Suprapubic skin (tissue), 4 donors: ENCODE measurements at regions not wholly inside any gene's neighbourhood (a gene's known extent, or its start where the extent isn't known, plus 50 kb on each side); places are given as distances from the start of the nearest gene placed in this dataset.

Experiments
- POLR2A ChIP-seq, 2 donors: fragments of 450-650 bp; IDR thresholded peaks; one replicate each; pipeline ENCODE4 v1.6.1; 2017; ENCODE audit warnings: antibody characterized with exemption in 2 of 2, mild to moderate bottlenecking in 2 of 2, moderate library complexity in 2 of 2
- POLR2AphosphoS5 ChIP-seq, 3 donors: sonication (generic); formaldehyde crosslinking; IDR thresholded peaks; one replicate each; pipeline ENCODE4 v1.6.1; 2017; ENCODE audit warnings: antibody characterized with exemption in 3 of 3
- TF ChIP-seq, protein P1 (sequence below), 2 donors: fragments of 200-600 bp in 1 of 2; fragments of 450-650 bp in 1 of 2; sonication (generic) in 1 of 2; IDR thresholded peaks; one replicate each; pipeline ENCODE4 v1.5.1; 2016 to 2019; ENCODE audit warnings: antibody characterized with exemption in 2 of 2, mild to moderate bottlenecking in 1 of 2, moderate library complexity in 1 of 2

DNA sequence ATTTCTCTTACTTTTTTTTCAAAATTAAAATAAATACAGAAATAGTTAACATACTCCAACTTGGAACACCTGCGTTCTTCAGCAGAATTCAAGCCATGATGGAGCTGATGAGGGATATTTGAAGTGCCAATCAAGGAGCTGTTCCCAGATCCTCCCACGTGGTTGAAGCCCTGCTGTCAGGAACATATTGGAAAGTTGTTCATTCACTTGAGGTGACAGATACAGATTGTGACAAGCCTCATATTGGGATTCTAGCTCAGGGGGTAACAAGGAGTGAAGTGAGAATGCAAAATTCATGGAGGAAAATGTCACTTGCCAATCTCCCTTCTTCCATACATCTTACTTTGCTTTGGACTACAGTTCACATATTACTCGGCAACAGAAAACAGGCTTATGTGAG lies 2670.8 kb downstream of the PCDH7 start:
- TF ChIP-seq POLR2AphosphoS5 (IDR thresholded peaks at IDR 0.05) (no peak), POLR2A (IDR thresholded peaks at IDR 0.05) (no peak)
- TF ChIP-seq, protein P1, sequence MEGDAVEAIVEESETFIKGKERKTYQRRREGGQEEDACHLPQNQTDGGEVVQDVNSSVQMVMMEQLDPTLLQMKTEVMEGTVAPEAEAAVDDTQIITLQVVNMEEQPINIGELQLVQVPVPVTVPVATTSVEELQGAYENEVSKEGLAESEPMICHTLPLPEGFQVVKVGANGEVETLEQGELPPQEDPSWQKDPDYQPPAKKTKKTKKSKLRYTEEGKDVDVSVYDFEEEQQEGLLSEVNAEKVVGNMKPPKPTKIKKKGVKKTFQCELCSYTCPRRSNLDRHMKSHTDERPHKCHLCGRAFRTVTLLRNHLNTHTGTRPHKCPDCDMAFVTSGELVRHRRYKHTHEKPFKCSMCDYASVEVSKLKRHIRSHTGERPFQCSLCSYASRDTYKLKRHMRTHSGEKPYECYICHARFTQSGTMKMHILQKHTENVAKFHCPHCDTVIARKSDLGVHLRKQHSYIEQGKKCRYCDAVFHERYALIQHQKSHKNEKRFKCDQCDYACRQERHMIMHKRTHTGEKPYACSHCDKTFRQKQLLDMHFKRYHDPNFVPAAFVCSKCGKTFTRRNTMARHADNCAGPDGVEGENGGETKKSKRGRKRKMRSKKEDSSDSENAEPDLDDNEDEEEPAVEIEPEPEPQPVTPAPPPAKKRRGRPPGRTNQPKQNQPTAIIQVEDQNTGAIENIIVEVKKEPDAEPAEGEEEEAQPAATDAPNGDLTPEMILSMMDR (IDR thresholded peaks at IDR 0.05), result no peak
